K562 (cell line): ENCODE measurements at regions not wholly inside any gene's neighbourhood (a gene's known extent, or its start where the extent isn't known, plus 50 kb on each side); places are given as distances from the start of the nearest gene placed in this dataset.

Experiments
- CEBPB ChIP-seq: fragments of 450-650 bp; IDR thresholded peaks from 2 replicates; pipeline ENCODE4 v1.6.1; 2016; ENCODE audit warnings: missing genetic modification characterization, missing compliant biosample characterization
- CHD4 ChIP-seq: fragments of 200-600 bp; sonication (generic); IDR thresholded peaks from 3 replicates; pipeline ENCODE4 v1.6.1; 2012; ENCODE audit warnings: low read depth, mild to moderate bottlenecking, mixed read lengths, low read length, inconsistent platforms; ENCODE audit not compliant: insufficient read depth, insufficient replicate concordance, poor library complexity, severe bottlenecking
- ETV5 ChIP-seq: sonication (generic); formaldehyde crosslinking; IDR thresholded peaks from 2 replicates; pipeline ENCODE4 v1.4.0; 2020; ENCODE audit warnings: low read depth, mild to moderate bottlenecking, missing genetic modification reagents
- FOXP1 ChIP-seq: sonication (generic); formaldehyde crosslinking; IDR thresholded peaks from 2 replicates; pipeline ENCODE4 v1.8.0; 2022; ENCODE audit warnings: mild to moderate bottlenecking, missing genetic modification reagents
- KAT7 ChIP-seq: sonication (generic); formaldehyde crosslinking; IDR thresholded peaks from 2 replicates; pipeline ENCODE4 v1.8.0; 2022; ENCODE audit warnings: missing genetic modification reagents, mild to moderate bottlenecking, borderline replicate concordance
- MAX ChIP-seq: sonication (generic); formaldehyde crosslinking; IDR thresholded peaks from 2 replicates; pipeline ENCODE4 v1.9.0; 2022; ENCODE audit warnings: mild to moderate bottlenecking, missing genetic modification reagents
- SMARCC2 ChIP-seq: fragments of 450-650 bp; IDR thresholded peaks from 2 replicates; pipeline ENCODE4 v1.6.1; 2017; ENCODE audit warnings: antibody characterized with exemption, moderate library complexity, mild to moderate bottlenecking, low read depth
- SOX6 ChIP-seq: fragments of 450-650 bp; IDR thresholded peaks from 2 replicates; pipeline ENCODE4 v1.6.1; 2014; ENCODE audit warnings: mild to moderate bottlenecking
- ZKSCAN8 ChIP-seq: fragments of 200-800 bp; sonication (Bioruptor generic); IDR thresholded peaks from 2 replicates; pipeline ENCODE4 v1.6.1; 2016; ENCODE audit warnings: missing genetic modification characterization, missing compliant biosample characterization
- ZNF431 ChIP-seq: sonication (generic); formaldehyde crosslinking; IDR thresholded peaks from 2 replicates; pipeline ENCODE4 v1.8.0; 2022; ENCODE audit warnings: mild to moderate bottlenecking, missing genetic modification reagents
- TF ChIP-seq, protein P1 (sequence below): sonication (generic); formaldehyde crosslinking; IDR thresholded peaks from 2 replicates; pipeline ENCODE4 v1.8.1; 2023; ENCODE audit warnings: mild to moderate bottlenecking, missing genetic modification reagents, moderate library complexity

GRCh38 chr14:87508333-87508732 lies 484.6 kb downstream of the GALC start:
- TF ChIP-seq KAT7 (CRISPR knock-in tag) (no peak), ZKSCAN8 (CRISPR knock-in tag) (no peak), SMARCC2 (no peak), SOX6 (no peak), CEBPB (tag) (no peak), MAX (CRISPR knock-in tag) (no peak), CHD4 (no peak), ETV5 (CRISPR knock-in tag) (no peak), ZNF431 (CRISPR knock-in tag) (no peak), FOXP1 (CRISPR knock-in tag) (no peak)
- TF ChIP-seq, protein P1, sequence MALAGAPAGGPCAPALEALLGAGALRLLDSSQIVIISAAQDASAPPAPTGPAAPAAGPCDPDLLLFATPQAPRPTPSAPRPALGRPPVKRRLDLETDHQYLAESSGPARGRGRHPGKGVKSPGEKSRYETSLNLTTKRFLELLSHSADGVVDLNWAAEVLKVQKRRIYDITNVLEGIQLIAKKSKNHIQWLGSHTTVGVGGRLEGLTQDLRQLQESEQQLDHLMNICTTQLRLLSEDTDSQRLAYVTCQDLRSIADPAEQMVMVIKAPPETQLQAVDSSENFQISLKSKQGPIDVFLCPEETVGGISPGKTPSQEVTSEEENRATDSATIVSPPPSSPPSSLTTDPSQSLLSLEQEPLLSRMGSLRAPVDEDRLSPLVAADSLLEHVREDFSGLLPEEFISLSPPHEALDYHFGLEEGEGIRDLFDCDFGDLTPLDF (CRISPR knock-in tag), result no peak
